HG03469 (cell line): ENCODE measurements at regions not wholly inside any gene's neighbourhood (a gene's known extent, or its start where the extent isn't known, plus 50 kb on each side); places are given as distances from the start of the nearest gene placed in this dataset.

Experiments used
- ATAC-seq: cut with Tn5 transposase; IDR thresholded peaks from one replicate; pipeline ENCODE4 v1.9.1; 2021; ENCODE audit warnings: mild to moderate bottlenecking, moderate library complexity, moderate number of reproducible peaks; ENCODE audit not compliant: unreplicated experiment

- no peak for ATAC-seq
These were observed 1396.2 kb upstream of the TENM4 start for GRCh38 chr11:80837051-80837450.

GRCh38 chr11:80831374-80831773, 1390.5 kb upstream of the TENM4 start:
- ATAC-seq: no peak

- ATAC-seq: no peak
These were observed 1387.0 kb upstream of the TENM4 start for GRCh38 chr11:80827781-80828180.

- no peak for ATAC-seq
These were observed 1386.0 kb upstream of the TENM4 start for GRCh38 chr11:80826808-80827207.

- no peak for ATAC-seq
These were observed 1381.5 kb upstream of the TENM4 start for GRCh38 chr11:80822308-80822707.

- no peak for ATAC-seq
These were observed 1378.4 kb upstream of the TENM4 start for GRCh38 chr11:80819271-80819670.

- ATAC-seq: peak; percentile 23
These were observed 1376.1 kb upstream of the TENM4 start for GRCh38 chr11:80816966-80817365.

- ATAC-seq: peak; percentile 22
These were observed 1375.6 kb upstream of the TENM4 start for GRCh38 chr11:80816454-80816847.

- ATAC-seq: peak; percentile 84
These were observed 1375.1 kb upstream of the TENM4 start for GRCh38 chr11:80815752-80816453.

- no peak for ATAC-seq
These were observed 1374.0 kb upstream of the TENM4 start for GRCh38 chr11:80814813-80815212.

- ATAC-seq: no peak
These were observed 1369.9 kb upstream of the TENM4 start for GRCh38 chr11:80810695-80811094.

- no peak for ATAC-seq
These were observed 1357.3 kb upstream of the TENM4 start for GRCh38 chr11:80798174-80798573.

- no peak for ATAC-seq
These were observed 1342.7 kb upstream of the TENM4 start for GRCh38 chr11:80783561-80783960.

- ATAC-seq: no peak
These were observed 1341.5 kb upstream of the TENM4 start for GRCh38 chr11:80782135-80782885.

- ATAC-seq: no peak
These were observed 1339.2 kb upstream of the TENM4 start for GRCh38 chr11:80779905-80780605.

GRCh38 chr11:80778941-80779340, 1338.1 kb upstream of the TENM4 start:
- ATAC-seq: no peak

- no peak for ATAC-seq
These were observed 1337.6 kb upstream of the TENM4 start for GRCh38 chr11:80778432-80778831.

GRCh38 chr11:80773919-80774318, 1333.1 kb upstream of the TENM4 start:
- ATAC-seq: no peak

GRCh38 chr11:80771017-80771416, 1330.2 kb upstream of the TENM4 start:
- no peak for ATAC-seq

GRCh38 chr11:80758787-80759186, 1318.0 kb upstream of the TENM4 start:
- no peak for ATAC-seq

GRCh38 chr11:80748207-80748925, 1307.5 kb upstream of the TENM4 start:
- ATAC-seq: no peak
